ENCODE measurements at regions not wholly inside any gene's neighbourhood (a gene's known extent, or its start where the extent isn't known, plus 50 kb on each side); places are given as distances from the start of the nearest gene placed in this dataset.

DNA sequence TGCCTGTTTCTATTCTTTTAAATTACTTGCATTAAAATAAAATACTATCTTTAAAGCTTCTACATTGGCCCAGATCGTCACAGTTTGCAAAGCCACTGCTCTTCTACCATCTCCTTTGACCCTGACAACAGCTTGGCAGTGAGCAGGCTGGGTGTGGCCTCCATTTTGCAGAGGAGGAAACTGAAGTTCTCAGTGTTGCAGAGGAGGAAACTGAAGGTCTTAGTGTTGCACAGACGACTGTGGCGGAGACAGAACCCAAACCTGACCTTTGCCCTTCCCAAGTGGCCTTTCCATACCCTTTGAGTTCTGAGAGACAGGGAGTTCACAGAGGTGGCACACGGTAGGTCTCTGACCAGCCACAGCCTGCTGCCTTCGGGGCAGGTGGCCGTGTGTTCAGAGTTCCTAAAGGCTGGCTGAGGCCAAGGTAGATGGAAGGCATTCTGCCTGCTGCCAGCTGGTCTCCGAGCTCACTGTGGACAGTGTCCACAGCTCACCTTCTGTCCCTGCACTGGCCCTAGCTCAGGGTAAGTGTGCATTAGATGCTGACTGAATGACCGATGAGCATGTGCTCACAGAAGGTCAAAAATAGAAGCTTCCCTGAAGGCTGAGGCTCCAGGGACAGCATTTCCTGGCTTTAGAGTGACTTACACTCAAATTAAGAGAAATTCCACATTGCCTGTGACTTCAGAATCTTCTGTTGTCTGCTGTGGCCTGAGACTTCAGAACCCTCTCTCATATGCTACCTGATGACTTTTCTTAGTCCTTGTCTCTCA lies 113.5 kb upstream of the SLC24A3 start:
- TF ChIP-seq, protein P1, sequence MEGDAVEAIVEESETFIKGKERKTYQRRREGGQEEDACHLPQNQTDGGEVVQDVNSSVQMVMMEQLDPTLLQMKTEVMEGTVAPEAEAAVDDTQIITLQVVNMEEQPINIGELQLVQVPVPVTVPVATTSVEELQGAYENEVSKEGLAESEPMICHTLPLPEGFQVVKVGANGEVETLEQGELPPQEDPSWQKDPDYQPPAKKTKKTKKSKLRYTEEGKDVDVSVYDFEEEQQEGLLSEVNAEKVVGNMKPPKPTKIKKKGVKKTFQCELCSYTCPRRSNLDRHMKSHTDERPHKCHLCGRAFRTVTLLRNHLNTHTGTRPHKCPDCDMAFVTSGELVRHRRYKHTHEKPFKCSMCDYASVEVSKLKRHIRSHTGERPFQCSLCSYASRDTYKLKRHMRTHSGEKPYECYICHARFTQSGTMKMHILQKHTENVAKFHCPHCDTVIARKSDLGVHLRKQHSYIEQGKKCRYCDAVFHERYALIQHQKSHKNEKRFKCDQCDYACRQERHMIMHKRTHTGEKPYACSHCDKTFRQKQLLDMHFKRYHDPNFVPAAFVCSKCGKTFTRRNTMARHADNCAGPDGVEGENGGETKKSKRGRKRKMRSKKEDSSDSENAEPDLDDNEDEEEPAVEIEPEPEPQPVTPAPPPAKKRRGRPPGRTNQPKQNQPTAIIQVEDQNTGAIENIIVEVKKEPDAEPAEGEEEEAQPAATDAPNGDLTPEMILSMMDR (conservative IDR thresholded peaks at IDR 0.05 in 1 of 2, IDR thresholded peaks at IDR 0.05 in 1 of 2; ENCODE audit: low read depth in 1 of 2, low read length in 2 of 2): no peak
- no peak for TF ChIP-seq EZH2 (IDR thresholded peaks at IDR 0.05; ENCODE audit: low read length, missing control alignments)
